ENCODE measurements at regions not wholly inside any gene's neighbourhood (a gene's known extent, or its start where the extent isn't known, plus 50 kb on each side); places are given as distances from the start of the nearest gene placed in this dataset.
A peak's percentile ranks its signal among the peaks of the same experiment; 100 is the strongest.

DNA sequence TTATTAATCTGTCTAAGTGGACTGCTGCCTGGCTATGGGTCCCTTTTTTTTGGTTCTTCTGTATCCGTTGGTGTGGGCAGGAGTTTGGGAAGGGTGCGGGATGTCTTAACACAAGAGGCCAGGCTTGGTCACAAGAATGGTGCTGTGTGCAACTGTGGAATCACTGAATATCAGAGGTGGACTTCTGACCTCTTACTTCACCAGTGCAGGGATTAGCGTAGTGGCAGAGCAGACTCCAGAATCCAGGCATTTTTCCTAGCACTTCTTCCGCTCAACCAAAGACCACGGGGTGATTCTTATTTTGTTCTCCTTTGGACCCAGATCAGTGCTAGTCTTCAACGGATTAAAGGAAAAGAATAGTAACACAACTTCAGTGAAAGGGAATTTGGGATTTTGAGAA, 254.3 kb upstream of the TNP1 start:
- 86 to 92% (median 89%) methylated on average over 6 of the region's 6 CpGs for WGBS, 3 donors
- H3K9me3 ChIP-seq, result no peaks in the 10 kb centered on the region
- no peak overlapping the region for H3K4me3 ChIP-seq
- no peaks in the 10 kb centered on the region for H3K4me1 ChIP-seq
- ATAC-seq (no peak), DNase-seq (no peak)
- no peak for TF ChIP-seq CTCF (IDR thresholded peaks at IDR 0.05)
- H3K27ac ChIP-seq, result no peak overlapping the region
- intact Hi-C loops (cut with DNase I), result no loop called here
- no peaks in the 10 kb centered on the region for H3K36me3 ChIP-seq (ENCODE audit: insufficient read depth in 1 of 2, low read depth in 1 of 2)
- no peaks in the 10 kb centered on the region for H3K27me3 ChIP-seq (ENCODE audit: insufficient read depth in 3 of 3, low read length in 2 of 3)

GRCh38 chr2:217113491-217113890, 253.6 kb upstream of the TNP1 start:
- DNase-seq (no peak), ATAC-seq (no peak)
- no peak for TF ChIP-seq CTCF (IDR thresholded peaks at IDR 0.05)
- Histone ChIP-seq H3K36me3 (ENCODE audit: insufficient read depth in 1 of 2, low read depth in 1 of 2) (no peaks in the 10 kb centered on the region), H3K27me3 (ENCODE audit: insufficient read depth in 3 of 3, low read length in 2 of 3) (no peaks in the 10 kb centered on the region), H3K9me3 (no peaks in the 10 kb centered on the region), H3K27ac (no peak overlapping the region), H3K4me3 (no peak overlapping the region), H3K4me1 (no peaks in the 10 kb centered on the region)
- WGBS, 3 donors, result 81 to 89% (median 89%) methylated on average over 4 of the region's 4 CpGs
- intact Hi-C loops (cut with DNase I), result no loop called here

GRCh38 chr2:217110550-217110949, 250.7 kb upstream of the TNP1 start:
- Histone ChIP-seq H3K36me3 (ENCODE audit: insufficient read depth in 1 of 2, low read depth in 1 of 2) (no peaks in the 10 kb centered on the region), H3K9me3 (no peaks in the 10 kb centered on the region), H3K4me1 (peaks cover 13% of the 10 kb centered on the region), H3K27me3 (ENCODE audit: insufficient read depth in 3 of 3, low read length in 2 of 3) (no peaks in the 10 kb centered on the region), H3K27ac (no peak overlapping the region), H3K4me3 (no peak overlapping the region)
- DNase-seq, result no peak
- WGBS, 3 donors, result 91 to 94% (median 94%) methylated on average over 3 of the region's 3 CpGs
- intact Hi-C loops (cut with DNase I), result no loop called here
- ATAC-seq, result no peak
- TF ChIP-seq CTCF (IDR thresholded peaks at IDR 0.05), result no peak

DNA sequence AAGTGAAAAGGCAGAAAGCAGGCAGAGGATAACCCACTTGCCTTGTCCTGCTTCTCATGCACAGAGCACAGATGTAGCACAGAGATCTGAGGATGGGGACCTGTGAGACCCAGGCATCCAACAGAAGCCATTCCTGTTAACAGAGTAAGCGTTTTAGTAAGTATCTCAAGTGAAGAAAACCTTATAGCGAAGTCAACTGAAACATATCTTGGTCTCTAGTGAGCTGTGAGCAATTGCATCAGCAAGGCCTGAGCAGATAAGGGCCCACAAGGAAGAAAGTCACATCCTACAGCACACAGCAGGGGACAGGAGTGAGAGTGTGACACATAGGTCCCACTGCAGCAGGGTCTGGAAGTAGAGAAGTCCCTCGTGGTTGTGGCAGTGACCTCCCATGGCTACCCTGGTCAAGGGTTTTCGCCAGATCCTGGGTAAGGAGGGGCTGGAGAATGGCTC, 248.7 kb upstream of the TNP1 start:
- no peak overlapping the region for H3K4me3 ChIP-seq
- DNase-seq, result no peak
- 73 to 92% (median 91%) methylated on average over 4 of the region's 4 CpGs for WGBS, 3 donors
- TF ChIP-seq CTCF (IDR thresholded peaks at IDR 0.05), result no peak
- no peaks in the 10 kb centered on the region for H3K9me3 ChIP-seq
- H3K27me3 ChIP-seq (ENCODE audit: insufficient read depth in 3 of 3, low read length in 2 of 3), result no peaks in the 10 kb centered on the region
- H3K4me1 ChIP-seq, result peaks cover 24% of the 10 kb centered on the region
- no peaks in the 10 kb centered on the region for H3K36me3 ChIP-seq (ENCODE audit: insufficient read depth in 1 of 2, low read depth in 1 of 2)
- H3K27ac ChIP-seq, result no peak overlapping the region
- intact Hi-C loops (cut with DNase I), result no loop called here
- ATAC-seq, result no peak

GRCh38 chr2:217108086-217108485, 248.2 kb upstream of the TNP1 start:
- Histone ChIP-seq H3K36me3 (ENCODE audit: insufficient read depth in 1 of 2, low read depth in 1 of 2) (no peaks in the 10 kb centered on the region), H3K4me3 (no peak overlapping the region), H3K4me1 (peaks cover 24% of the 10 kb centered on the region), H3K27ac (peak overlapping the region; percentile 65), H3K27me3 (ENCODE audit: insufficient read depth in 3 of 3, low read length in 2 of 3) (no peaks in the 10 kb centered on the region), H3K9me3 (no peaks in the 10 kb centered on the region)
- no peak for TF ChIP-seq CTCF (IDR thresholded peaks at IDR 0.05)
- ATAC-seq, result no peak
- intact Hi-C loops (cut with DNase I), result no loop called here
- no peak for DNase-seq

Measured in psoas muscle (tissue), 7 donors.